SIG-M5 treated with dmso at 0.1 percent for 504 hours (cell line): ENCODE measurements at regions not wholly inside any gene's neighbourhood (a gene's known extent, or its start where the extent isn't known, plus 50 kb on each side); places are given as distances from the start of the nearest gene placed in this dataset.

Experiments used
- DNase-seq: peaks from one replicate; lab custom pipeline; 2025; ENCODE audit not compliant: unreplicated experiment; lab: John Stamatoyannopoulos, UW

DNA sequence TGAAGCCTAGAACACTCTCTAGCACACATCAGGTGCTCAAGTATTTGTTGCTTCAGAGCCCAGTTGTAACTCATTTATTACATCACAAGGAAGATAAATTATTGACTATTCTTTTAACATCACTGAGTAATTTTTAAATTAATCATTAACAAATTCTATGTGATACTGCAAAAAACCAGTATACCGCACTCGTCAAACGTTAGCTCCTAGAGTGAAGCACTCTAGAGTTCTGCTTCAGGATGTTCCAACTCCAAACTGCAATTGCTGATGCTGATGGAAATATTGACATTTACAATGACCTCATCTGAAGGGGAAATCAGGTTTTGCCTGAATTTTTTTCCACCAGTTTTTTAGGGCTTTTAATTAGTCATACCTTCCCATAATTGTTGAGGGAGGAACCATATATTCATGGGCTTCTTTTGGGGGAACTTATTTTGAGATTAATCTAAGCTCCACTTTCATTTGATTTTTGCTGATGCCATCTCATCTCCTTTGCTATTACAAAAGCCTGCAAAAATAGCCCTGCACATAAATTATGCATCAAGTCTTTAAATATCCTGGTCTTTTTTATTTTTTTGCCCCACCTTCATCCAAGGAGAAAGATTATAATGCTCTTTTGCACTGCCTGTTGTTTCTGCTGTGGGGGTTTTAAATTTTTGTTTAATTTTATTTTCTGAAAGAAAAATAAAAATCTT, 123.0 kb upstream of the STAC start:
- DNase-seq, result no peak

DNA sequence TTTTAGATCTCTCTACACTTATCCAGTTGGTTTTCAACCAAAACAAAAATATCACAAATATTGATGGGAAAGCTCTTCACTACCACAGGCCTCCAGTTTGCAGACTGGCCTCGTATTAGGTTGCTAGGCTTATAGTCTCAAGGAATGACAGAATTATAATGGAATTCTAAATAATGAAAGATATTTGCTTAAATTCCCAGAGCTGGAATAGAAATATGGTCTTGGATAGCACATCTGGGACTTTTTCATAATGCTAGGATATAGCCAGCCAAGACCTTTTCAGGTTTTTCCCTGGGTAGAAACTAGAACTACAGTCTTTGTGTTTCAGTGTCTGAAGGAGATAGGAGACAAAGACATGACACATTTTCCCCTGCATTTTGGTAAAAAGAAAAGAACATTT, 121.9 kb upstream of the STAC start:
- DNase-seq, result no peak

DNA sequence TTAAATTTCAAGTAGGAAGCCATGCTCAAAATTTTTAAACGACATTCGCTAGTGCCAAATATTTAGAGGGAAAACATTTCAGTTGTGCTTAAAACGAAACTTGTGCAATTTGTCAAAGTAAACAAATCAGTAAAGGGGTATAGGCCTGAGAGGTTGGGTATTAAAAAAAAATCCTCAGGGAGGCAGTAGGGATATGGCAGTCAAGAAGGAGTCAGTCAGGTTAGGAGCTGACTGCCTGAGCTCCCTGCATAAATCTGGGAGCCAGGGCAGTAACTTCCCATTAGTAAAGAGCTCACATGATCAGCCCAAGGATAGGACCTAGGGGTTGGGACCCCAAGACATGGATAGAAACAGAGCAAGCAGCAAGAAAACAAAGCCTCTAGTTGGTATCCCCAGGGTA, 120.7 kb upstream of the STAC start:
- DNase-seq, result no peak

DNA sequence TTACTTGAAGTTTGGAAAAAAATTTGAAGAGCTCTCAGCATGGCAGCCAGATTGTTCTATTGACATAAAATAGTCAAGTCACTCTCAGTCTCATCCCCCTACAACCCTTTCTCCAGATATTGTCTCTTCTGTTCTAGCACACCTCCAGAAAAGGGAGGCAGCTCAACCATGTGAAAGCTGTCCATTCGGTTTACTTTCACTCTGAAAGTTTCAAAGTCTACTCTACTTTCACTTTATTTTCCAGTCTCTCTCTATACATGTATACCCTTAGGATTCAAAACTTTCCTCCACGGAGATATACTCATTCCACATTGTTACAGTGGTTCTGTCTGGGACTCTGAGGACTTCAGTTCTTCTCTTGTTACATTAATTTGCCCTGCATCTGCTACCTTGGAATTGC, 111.0 kb upstream of the STAC start:
- DNase-seq, result no peak

DNA sequence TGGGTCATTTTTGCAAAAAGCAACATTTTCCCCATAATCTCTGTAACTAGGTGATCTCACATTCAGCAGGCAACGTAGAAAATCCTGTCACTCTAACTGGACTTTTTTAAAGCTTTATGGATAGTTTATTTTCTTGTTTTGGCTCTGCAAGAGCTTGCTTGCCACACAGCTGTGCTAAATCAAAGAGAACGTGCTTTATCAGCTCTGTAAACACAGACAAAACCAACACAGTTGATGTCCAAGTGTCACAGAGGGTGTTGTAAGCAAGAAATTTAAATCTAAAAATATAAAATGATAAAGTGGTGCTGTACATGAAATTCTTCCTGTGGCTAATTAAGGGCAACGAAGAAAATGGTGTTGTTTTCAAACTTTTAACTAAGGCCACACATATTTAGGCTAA, 97.5 kb upstream of the STAC start:
- no peak for DNase-seq

DNA sequence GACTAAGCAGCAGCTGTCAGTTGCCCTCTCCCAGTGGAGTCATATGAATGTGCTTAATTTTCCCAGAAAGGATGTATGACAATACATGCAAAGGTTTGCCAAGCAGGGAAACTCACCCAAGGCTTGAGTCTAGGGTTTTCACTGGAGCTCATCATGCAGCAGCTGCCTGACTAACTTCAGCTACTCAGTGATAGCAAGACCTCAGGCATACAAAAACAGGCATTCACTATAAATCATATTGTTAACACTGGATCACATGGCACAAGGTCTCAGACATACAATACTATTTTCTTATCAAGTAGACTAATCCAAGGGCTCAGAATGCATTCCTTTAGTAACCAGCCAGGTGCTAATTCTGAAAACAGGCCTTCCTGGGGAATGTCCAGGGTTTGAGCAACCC, 85.0 kb upstream of the STAC start:
- DNase-seq, result no peak

DNA sequence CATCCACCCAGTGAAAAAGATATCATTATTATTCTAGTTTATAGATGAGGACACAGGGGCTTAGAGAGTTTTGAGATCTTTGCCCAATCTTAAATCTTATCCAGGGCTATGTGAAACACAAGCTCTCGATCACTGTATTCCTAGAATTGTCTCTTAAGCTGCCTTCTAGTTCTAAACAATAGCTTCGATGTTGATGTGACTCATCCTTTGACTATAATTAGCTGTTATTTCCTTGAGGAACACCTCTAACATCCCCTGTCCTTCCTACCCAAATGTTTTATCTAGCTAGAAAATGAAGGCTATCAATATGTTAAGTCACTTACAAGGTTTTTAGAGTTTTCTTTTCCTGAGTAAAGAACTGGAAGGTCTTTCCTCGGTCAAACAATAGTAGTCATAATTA, 83.1 kb upstream of the STAC start:
- DNase-seq, result no peak

DNA sequence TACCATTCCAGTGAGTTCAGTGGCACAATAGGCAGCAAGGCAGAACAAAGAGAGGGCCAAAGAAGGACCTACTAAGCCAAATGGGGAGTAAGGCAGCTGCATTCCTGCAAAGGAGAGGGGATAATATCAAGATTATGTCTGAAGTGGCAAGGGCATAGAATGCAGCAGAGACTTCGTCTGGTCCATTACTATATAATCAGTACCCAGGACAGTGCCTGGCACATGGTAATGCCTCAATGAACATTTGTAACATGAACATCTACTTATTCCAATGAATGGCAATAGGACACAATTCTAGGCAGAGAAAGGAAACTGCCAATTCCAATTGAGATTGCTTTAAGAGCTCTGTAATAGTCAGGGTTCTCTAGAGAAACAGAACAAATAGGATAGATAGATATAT, 82.1 kb upstream of the STAC start:
- DNase-seq, result no peak

DNA sequence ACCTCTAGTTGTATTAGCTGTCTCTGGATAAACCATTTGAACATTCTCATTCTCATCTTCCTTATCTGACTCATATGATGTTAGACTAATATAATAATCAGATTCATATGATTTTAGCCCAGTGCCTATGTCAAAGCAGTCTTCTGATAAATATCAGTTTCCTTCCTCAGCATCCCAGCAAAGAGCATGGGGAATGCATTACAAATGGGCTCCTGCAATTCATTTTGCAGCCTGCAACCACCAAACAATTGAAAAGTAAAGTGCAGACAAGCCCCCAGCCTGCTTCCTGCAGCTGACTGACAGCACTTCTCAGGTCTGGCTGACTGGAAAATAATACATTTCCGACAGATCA, 78.2 kb upstream of the STAC start:
- no peak for DNase-seq

DNA sequence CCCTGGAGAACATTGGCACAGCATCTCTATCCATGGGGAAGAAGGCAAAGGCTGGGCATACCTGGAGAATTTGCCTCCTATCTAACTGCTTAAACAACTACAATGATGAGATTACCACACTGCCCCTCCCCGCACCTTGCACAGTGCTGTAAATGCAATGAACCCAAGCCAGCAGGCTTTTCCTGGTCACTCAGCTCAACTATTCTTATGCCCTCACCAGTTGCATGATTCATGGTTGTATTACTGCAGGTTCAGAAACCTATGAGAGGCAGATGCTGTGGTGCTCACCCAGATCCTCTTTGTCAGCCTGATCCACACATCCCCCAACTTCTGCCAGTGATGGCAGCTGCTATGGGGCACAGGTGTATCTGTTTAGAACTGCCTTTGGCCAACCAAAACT, 77.7 kb upstream of the STAC start:
- no peak for DNase-seq

DNA sequence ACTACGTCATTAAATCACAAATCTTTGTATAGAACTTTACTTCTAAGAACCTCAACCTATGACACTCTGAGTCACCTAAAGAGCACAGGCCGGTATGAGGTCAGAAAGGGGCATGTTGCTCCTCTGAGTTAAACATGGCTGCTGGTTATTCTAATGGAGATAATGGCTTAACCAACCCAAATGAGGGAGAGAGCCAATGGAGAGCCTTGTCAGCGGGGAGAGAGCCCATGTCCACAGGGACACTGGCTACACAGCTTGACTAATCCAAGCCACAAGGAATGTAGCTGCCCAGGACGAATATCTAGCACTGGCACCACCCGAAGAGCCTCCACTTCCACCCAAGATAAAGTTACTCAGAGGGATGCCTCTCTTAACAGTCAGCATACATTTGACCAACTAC, 77.0 kb upstream of the STAC start:
- no peak for DNase-seq

DNA sequence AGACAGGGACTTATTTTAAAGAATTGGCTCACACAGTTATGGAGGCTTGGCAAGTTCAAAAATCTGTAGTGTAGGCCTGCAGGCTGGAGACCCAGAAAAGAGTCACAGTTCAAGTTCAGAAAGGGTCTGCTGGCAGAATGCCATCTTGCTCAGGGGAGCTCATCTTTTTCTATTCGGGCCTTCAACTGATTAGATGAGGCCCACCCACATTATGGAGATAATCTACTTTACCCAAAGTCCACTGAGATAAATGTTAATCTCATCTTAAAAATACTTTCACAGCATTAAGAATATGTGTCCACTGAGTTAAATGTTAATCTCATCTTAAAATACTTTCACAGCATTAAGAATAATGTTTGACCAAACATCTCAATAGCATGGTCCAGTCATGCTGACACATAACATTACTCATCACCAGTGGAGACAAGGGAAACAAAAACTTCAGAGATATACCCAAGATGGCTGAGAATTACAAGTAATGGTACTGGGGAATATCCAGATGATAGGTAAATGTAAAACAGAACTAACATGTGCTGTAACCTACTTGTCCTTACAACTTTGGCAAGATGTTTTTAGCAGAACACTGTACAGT, 74.3 kb upstream of the STAC start:
- no peak for DNase-seq

DNA sequence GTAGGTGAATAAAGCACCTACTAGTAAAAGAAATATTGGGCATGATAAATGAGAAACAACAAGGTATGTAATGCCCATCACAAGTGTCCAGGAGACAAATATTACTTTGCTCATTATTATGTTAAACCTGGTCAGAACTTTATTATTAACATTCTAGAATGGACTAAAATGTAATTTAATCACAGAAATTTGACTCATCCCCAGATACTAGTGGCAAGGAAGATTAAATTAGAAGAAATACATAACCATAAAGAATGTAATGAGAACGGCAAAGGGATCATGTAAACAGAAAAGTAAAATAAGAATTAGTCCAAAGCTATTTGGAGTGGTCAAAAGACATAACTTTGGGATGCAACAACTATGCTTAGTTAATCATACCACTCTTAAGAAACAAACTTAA, 71.2 kb upstream of the STAC start:
- no peak for DNase-seq

DNA sequence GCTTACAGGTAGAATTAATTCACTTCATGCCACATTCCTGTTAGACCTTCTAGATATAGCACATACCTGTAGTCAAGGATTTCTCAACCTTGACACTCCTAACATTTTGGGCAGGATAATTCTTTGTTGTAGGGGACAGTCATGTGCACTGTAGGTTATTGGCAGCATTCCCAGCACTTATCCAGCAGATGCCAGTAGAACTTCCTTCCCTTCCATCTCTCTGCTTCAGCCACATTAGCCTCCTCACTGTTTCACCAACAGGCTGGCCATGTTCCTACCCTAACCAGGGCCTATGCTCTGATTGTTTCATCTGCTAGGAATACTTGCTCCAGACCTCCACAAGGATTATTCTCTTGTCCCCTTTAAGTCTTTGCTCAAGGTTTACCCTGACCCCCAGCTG, 68.0 kb upstream of the STAC start:
- no peak for DNase-seq

DNA sequence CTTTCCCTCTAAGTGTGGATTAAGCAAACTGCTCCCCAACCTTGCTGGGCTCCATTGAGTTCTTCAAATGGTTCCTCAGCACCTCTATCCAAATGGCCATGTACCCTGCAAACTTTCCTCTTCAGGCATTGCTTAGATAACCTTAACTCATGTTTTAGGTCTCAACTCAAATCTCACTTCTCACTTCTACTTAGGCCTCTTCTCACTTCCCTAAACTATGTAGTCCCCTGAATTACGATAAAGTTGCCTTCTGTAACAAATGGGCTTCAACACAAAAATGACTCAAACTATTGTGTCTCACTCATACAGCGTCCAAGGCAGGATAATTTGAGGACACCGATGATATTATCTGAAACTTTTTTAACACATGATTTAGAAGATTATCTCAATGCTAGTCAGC, 62.4 kb upstream of the STAC start:
- DNase-seq, result no peak

DNA sequence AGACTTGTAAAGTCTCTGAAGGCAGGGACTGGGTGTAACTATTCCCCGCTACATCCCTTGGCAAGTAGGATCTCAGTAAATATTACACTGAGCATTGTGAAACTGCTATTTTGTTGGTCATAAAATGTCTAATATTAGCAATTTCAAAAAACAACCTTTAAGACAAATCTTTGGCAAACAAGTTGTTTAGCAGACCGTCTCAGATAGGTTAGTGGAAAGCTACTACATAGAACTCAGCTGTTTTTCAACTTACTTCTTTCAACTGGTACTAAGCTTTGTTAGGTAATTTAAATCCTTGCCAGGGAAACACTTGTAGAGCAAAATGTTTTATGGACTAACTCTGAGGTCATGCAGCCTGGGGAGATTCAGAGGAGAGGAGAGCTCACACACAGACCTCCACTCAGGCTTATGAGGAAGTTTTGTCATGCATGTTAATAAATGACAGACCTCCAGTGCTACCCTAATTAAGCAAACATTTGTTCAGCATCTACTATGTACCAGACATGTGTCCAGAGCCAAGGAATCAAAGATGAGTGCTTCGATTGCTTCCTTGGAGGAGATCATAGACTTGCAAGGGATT, 61.6 kb upstream of the STAC start:
- no peak for DNase-seq

DNA sequence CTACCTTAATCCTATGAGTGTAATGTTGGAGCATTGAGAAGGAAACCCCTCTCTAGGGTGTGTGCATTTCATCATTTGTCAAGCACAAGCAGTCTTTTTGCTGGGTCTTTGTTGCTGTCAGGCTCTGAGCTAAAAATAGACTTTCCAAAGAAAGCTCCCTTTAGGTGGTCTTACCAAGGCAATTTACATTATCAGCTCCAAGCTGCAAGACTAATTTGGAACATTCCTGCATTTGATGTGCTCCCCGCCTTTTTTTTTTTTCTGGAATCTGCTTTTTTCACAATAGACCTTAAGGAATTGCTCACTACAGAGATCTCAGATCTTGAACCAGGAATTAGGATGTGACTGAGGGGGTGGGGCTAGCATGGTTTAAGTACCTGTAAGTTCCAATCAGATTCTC, 60.6 kb upstream of the STAC start:
- DNase-seq, result no peak
